GM21529 (cell line): ENCODE measurements at regions not wholly inside any gene's neighbourhood (a gene's known extent, or its start where the extent isn't known, plus 50 kb on each side); places are given as distances from the start of the nearest gene placed in this dataset.

ENCODE experiments used
- ATAC-seq: cut with Tn5 transposase; IDR thresholded peaks from one replicate; pipeline ENCODE4 v1.9.1; 2021; ENCODE audit not compliant: unreplicated experiment

GRCh38 chr6:22082218-22082617, 214.6 kb downstream of the PRL start:
- no peak for ATAC-seq

- ATAC-seq = no peak
Observed at GRCh38 chr6:22083119-22083518, 213.7 kb downstream of the PRL start.

GRCh38 chr6:22087960-22088706, 208.7 kb downstream of the PRL start:
- ATAC-seq = no peak

GRCh38 chr6:22091424-22091948, 205.3 kb downstream of the PRL start:
- ATAC-seq = no peak

- ATAC-seq = no peak
Observed at GRCh38 chr6:22095836-22096235, 201.0 kb downstream of the PRL start.

- ATAC-seq = no peak
Observed at GRCh38 chr6:22098601-22099031, 198.2 kb downstream of the PRL start.

- ATAC-seq = no peak
Observed at GRCh38 chr6:22099231-22099630, 197.6 kb downstream of the PRL start.

- ATAC-seq = no peak
Observed at GRCh38 chr6:22099923-22100322, 196.9 kb downstream of the PRL start.

- ATAC-seq = no peak
Observed at GRCh38 chr6:22101163-22101562, 195.7 kb downstream of the PRL start.

- ATAC-seq = peak; percentile 87
Observed at GRCh38 chr6:22102671-22103070, 194.2 kb downstream of the PRL start.

GRCh38 chr6:22106451-22106850, 190.4 kb downstream of the PRL start:
- no peak for ATAC-seq

- no peak for ATAC-seq
Observed at GRCh38 chr6:22106961-22107360, 189.9 kb downstream of the PRL start.

- ATAC-seq = no peak
Observed at GRCh38 chr6:22108199-22108598, 188.6 kb downstream of the PRL start.

GRCh38 chr6:22110061-22110460, 186.8 kb downstream of the PRL start:
- no peak for ATAC-seq

GRCh38 chr6:22112461-22112860, 184.4 kb downstream of the PRL start:
- ATAC-seq = no peak

- ATAC-seq = no peak
Observed at GRCh38 chr6:22113026-22113766, 183.6 kb downstream of the PRL start.

GRCh38 chr6:22115559-22115958, 181.3 kb downstream of the PRL start:
- ATAC-seq = no peak

- no peak for ATAC-seq
Observed at GRCh38 chr6:22117631-22118030, 179.2 kb downstream of the PRL start.

GRCh38 chr6:22119500-22119899, 177.3 kb downstream of the PRL start:
- ATAC-seq = no peak

GRCh38 chr6:22124756-22125155, 172.1 kb downstream of the PRL start:
- no peak for ATAC-seq

- ATAC-seq = no peak
Observed at GRCh38 chr6:22126910-22127309, 169.9 kb downstream of the PRL start.

GRCh38 chr6:22129751-22130150, 167.1 kb downstream of the PRL start:
- no peak for ATAC-seq
